NB4 (cell line): ENCODE measurements at regions not wholly inside any gene's neighbourhood (a gene's known extent, or its start where the extent isn't known, plus 50 kb on each side); places are given as distances from the start of the nearest gene placed in this dataset.

Source experiments
- DNase-seq: peaks from one replicate; pipeline ENCODE4 v3.0.0; 2010; ENCODE audit warnings: low read depth
- H3K4me3 ChIP-seq: one replicate; pipeline ENCODE4 v1.5.1; 2011; ENCODE audit warnings: mild to moderate bottlenecking, low read depth, low read length, moderate library complexity
- CTCF ChIP-seq: IDR thresholded peaks from one replicate; pipeline ENCODE4 v1.5.1; 2012; ENCODE audit warnings: low read depth, low read length
- MYC ChIP-seq: IDR thresholded peaks from 2 replicates; pipeline ENCODE4 v1.6.1; 2011; ENCODE audit warnings: low read depth, low read length
- POLR2A ChIP-seq: IDR thresholded peaks from 2 replicates; pipeline ENCODE4 v1.6.1; 2011; ENCODE audit warnings: mild to moderate bottlenecking; ENCODE audit not compliant: insufficient read length; ENCODE audit errors: extremely low read depth
- TF ChIP-seq, protein P1 (sequence below): IDR thresholded peaks from 2 replicates; pipeline ENCODE4 v1.6.1; 2011; ENCODE audit warnings: low read depth, low read length

- TF ChIP-seq POLR2A (no peak), MYC (no peak)
- no peak for DNase-seq
- H3K4me3 ChIP-seq: no peak overlapping the region
Observed at GRCh38 chr9:115665519-115665918, 488.1 kb upstream of the PAPPA start.

- DNase-seq: no peak
- no peak overlapping the region for H3K4me3 ChIP-seq
- no peak for TF ChIP-seq MYC
- no peak for TF ChIP-seq CTCF
- TF ChIP-seq POLR2A: no peak
- TF ChIP-seq, protein P1, sequence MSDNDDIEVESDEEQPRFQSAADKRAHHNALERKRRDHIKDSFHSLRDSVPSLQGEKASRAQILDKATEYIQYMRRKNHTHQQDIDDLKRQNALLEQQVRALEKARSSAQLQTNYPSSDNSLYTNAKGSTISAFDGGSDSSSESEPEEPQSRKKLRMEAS: no peak
Observed at GRCh38 chr9:115668521-115668920, 485.1 kb upstream of the PAPPA start.

GRCh38 chr9:115671236-115671962, 482.2 kb upstream of the PAPPA start:
- no peak for DNase-seq
- H3K4me3 ChIP-seq: no peak overlapping the region
- TF ChIP-seq, protein P1: no peak
- TF ChIP-seq CTCF (no peak), POLR2A (no peak), MYC (no peak)

- no peak overlapping the region for H3K4me3 ChIP-seq
- TF ChIP-seq POLR2A (no peak), CTCF (no peak), MYC (no peak)
- TF ChIP-seq, protein P1: no peak
Observed at GRCh38 chr9:115671963-115672305, 481.7 kb upstream of the PAPPA start.

GRCh38 chr9:115672477-115673316, 480.9 kb upstream of the PAPPA start:
- no peak for DNase-seq
- no peak overlapping the region for H3K4me3 ChIP-seq
- TF ChIP-seq POLR2A: no peak
- TF ChIP-seq, protein P1: no peak
- no peak for TF ChIP-seq CTCF
- TF ChIP-seq MYC: no peak

More at GRCh38 chr9:115671963-115672305, 481.7 kb upstream of the PAPPA start:
- no peak for DNase-seq

GRCh38 chr9:115673599-115673998, 480.0 kb upstream of the PAPPA start:
- no peak overlapping the region for H3K4me3 ChIP-seq
- no peak for TF ChIP-seq MYC
- no peak for TF ChIP-seq POLR2A
- no peak for TF ChIP-seq CTCF
- TF ChIP-seq, protein P1: no peak
- no peak for DNase-seq
